ENCODE measurements at regions not wholly inside any gene's neighbourhood (a gene's known extent, or its start where the extent isn't known, plus 50 kb on each side); places are given as distances from the start of the nearest gene placed in this dataset.
"Not testable (repeated sequence)": the region's sequence is repeated elsewhere in the genome, so short reads cannot be mapped to it uniquely, and the experiment has no call there.

DNA sequence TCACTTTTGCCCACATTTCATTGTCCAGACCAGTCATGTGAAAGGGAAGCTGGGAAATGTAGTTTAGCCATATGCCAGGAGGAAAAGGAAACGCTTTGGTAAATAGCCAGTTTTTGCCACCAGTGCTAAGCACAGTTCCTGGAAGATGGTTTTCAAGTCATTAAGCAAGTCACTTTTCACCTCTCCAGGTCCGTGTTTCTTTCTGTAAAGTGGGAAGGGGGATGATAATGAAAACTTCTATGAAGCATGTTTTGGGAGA is 96.6 kb upstream of the TPTE start:
- POLR2A ChIA-PET; H3K27me3 ChIP-seq (ENCODE audit: control insufficient read depth, insufficient read depth, low read length); H3K27ac ChIP-seq (ENCODE audit: low read depth, low read length); CTCF ChIA-PET; H3K4me3 ChIP-seq (ENCODE audit: low read depth, low read length); DNase-seq (ENCODE audit: low read depth, low spot score): not testable (repeated sequence)
- H3K9me3 ChIP-seq (ENCODE audit: control insufficient read depth, insufficient read depth, low read length): peaks cover 48% of the 10 kb centered on the region

DNA sequence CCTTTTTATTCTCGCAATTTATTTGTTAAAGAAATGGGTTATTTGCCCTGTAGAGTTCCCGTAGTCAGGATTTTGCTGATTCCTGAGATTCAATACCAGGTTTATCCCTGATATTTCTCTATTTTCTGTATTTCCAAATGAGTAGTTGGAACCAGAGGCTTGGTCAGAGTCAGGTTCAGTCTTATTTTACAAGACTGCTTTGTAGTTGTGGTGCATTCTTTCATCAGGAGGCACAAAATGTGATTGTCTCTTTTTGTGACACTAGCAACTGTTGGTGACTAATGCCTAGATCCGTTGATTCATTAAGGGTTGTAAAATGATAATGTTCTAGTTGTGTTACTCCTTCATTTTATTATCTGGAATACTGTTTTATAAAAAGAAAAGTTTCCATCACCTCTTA is 95.5 kb upstream of the TPTE start:
- no peak overlapping the region for H3K4me3 ChIP-seq (ENCODE audit: low read depth, low read length)
- H3K27ac ChIP-seq (ENCODE audit: low read depth, low read length): no peak overlapping the region
- CTCF ChIA-PET: no interaction called here
- POLR2A ChIA-PET: no interaction called here
- TF ChIP-seq, protein P1, sequence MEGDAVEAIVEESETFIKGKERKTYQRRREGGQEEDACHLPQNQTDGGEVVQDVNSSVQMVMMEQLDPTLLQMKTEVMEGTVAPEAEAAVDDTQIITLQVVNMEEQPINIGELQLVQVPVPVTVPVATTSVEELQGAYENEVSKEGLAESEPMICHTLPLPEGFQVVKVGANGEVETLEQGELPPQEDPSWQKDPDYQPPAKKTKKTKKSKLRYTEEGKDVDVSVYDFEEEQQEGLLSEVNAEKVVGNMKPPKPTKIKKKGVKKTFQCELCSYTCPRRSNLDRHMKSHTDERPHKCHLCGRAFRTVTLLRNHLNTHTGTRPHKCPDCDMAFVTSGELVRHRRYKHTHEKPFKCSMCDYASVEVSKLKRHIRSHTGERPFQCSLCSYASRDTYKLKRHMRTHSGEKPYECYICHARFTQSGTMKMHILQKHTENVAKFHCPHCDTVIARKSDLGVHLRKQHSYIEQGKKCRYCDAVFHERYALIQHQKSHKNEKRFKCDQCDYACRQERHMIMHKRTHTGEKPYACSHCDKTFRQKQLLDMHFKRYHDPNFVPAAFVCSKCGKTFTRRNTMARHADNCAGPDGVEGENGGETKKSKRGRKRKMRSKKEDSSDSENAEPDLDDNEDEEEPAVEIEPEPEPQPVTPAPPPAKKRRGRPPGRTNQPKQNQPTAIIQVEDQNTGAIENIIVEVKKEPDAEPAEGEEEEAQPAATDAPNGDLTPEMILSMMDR (IDR thresholded peaks at IDR 0.05; ENCODE audit: low read depth, low read length): no peak
- DNase-seq (ENCODE audit: low read depth, low spot score): no peak
- peaks cover 45% of the 10 kb centered on the region for H3K9me3 ChIP-seq (ENCODE audit: control insufficient read depth, insufficient read depth, low read length)
- no peaks in the 10 kb centered on the region for H3K27me3 ChIP-seq (ENCODE audit: control insufficient read depth, insufficient read depth, low read length)

DNA sequence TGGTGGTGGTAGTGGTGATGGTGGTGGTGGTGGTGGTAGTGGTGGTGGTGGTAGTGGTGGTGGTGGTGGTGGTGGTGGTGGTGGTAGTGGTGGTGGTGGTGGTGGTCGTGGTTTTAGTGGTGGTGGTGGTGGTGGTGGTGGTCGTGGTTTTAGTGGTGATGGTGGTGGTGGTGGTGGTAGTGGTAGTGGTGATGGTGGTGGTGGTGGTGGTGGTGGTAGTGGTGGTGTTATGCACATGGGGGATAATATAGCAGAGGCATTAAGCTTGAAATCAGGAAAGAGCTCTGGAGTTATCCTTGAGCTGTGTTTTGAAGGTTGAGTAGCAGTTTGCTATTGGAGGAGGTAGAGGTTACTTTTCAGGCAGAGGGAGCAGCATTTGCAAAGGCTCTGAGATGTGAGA is 94.6 kb upstream of the TPTE start:
- CTCF ChIA-PET; POLR2A ChIA-PET; H3K4me3 ChIP-seq (ENCODE audit: low read depth, low read length); H3K27me3 ChIP-seq (ENCODE audit: control insufficient read depth, insufficient read depth, low read length); DNase-seq (ENCODE audit: low read depth, low spot score); H3K27ac ChIP-seq (ENCODE audit: low read depth, low read length): not testable (repeated sequence)
- peaks cover 51% of the 10 kb centered on the region for H3K9me3 ChIP-seq (ENCODE audit: control insufficient read depth, insufficient read depth, low read length)

DNA sequence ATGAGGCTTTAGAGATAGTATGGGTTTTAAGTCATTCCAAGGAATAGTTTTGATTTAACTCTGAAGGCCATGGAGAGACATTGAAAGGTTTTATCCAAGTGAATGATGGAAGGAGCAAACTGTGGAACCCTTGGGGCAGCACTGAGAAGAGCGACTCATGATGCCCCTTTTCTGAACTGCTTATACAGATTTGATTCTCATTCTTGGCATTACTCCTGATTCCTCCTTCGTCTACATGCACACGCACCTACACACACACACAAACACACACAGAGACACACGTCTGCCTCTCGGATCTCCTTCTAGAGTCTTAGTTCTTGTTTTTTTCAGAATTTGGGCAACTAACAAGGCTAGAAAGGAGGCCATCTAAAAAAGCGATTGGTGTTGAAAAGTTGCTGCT is 94.1 kb upstream of the TPTE start:
- H3K9me3 ChIP-seq (ENCODE audit: control insufficient read depth, insufficient read depth, low read length): peaks cover 51% of the 10 kb centered on the region
- H3K4me3 ChIP-seq (ENCODE audit: low read depth, low read length); H3K27ac ChIP-seq (ENCODE audit: low read depth, low read length); CTCF ChIA-PET; POLR2A ChIA-PET; H3K27me3 ChIP-seq (ENCODE audit: control insufficient read depth, insufficient read depth, low read length); DNase-seq (ENCODE audit: low read depth, low spot score): not testable (repeated sequence)

DNA sequence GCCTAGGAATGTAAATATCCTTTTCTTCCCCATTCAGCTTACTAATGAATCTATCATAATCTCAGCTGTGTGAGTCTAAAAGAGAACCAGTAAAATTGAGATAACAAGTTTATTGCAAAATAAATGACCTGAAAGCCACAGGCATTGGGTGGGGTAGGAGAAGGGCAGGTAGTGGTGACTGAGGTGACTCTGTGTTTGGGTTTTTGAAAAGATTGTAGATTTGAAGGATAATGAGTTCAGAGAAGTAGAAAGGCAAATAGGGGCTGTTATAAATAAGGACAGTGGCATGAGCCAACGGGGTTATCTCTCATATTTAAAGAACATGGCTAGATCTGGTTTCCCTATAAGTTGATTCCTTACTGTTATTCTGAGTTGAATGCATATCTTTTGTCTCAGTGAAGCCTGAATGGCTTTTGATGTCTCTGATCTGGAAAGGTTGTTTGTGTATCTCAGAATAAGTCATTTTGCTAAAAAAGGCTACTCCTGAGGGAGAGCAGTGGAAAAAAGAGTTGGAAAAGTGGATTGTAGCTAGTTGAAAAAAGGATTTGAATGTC is 92.3 kb upstream of the TPTE start:
- H3K27me3 ChIP-seq (ENCODE audit: control insufficient read depth, insufficient read depth, low read length); POLR2A ChIA-PET; DNase-seq (ENCODE audit: low read depth, low spot score); H3K4me3 ChIP-seq (ENCODE audit: low read depth, low read length); H3K27ac ChIP-seq (ENCODE audit: low read depth, low read length); CTCF ChIA-PET: not testable (repeated sequence)
- peaks cover 44% of the 10 kb centered on the region for H3K9me3 ChIP-seq (ENCODE audit: control insufficient read depth, insufficient read depth, low read length)

DNA sequence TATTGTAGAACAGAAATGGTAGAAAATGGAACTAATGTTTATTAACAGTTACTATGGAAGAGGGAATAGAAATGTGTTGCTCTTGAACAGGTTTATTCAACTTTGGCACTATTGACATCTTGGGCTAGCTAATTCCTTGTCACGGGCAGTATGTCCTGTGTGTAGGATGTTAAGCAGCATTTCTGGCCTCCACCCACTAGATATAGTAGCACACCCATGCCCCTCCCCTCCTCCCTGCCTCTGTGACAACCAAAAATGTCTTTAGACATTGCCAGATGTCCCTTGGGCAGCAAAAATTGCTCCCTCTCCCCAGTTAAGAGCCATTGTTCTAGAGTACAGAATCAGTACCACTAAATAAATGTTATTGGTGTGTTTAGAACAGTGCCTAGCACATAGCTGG is 91.4 kb upstream of the TPTE start:
- POLR2A ChIA-PET: no interaction called here
- CTCF ChIA-PET: no interaction called here
- Histone ChIP-seq H3K9me3 (ENCODE audit: control insufficient read depth, insufficient read depth, low read length) (peaks cover 44% of the 10 kb centered on the region), H3K27me3 (ENCODE audit: control insufficient read depth, insufficient read depth, low read length) (no peaks in the 10 kb centered on the region), H3K27ac (ENCODE audit: low read depth, low read length) (no peak overlapping the region), H3K4me3 (ENCODE audit: low read depth, low read length) (no peak overlapping the region)
- TF ChIP-seq, protein P1 (IDR thresholded peaks at IDR 0.05; ENCODE audit: low read depth, low read length): no peak
- DNase-seq (ENCODE audit: low read depth, low spot score): no peak

DNA sequence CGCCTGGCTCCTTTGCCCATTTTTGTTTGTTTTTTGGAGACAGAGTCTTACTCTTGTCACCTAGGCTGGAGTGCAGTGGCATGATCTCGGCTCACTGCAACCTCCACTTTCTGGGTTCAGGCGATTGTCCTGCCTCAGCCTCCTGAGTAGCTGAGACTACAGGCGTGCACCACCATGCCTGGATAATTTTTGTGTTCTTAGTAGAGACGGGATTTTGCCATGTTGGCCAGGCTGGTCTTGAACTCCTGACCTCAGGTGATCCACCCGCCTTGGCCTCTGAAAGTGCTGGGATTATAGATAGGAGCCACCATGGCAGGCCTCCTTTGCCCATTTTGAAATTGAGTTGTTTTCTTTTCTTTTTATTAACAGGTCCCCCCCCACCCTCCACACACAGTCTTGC is 89.4 kb upstream of the TPTE start:
- H3K27me3 ChIP-seq (ENCODE audit: control insufficient read depth, insufficient read depth, low read length); POLR2A ChIA-PET; H3K4me3 ChIP-seq (ENCODE audit: low read depth, low read length); H3K27ac ChIP-seq (ENCODE audit: low read depth, low read length); CTCF ChIA-PET; DNase-seq (ENCODE audit: low read depth, low spot score): not testable (repeated sequence)
- H3K9me3 ChIP-seq (ENCODE audit: control insufficient read depth, insufficient read depth, low read length): peaks cover 32% of the 10 kb centered on the region

DNA sequence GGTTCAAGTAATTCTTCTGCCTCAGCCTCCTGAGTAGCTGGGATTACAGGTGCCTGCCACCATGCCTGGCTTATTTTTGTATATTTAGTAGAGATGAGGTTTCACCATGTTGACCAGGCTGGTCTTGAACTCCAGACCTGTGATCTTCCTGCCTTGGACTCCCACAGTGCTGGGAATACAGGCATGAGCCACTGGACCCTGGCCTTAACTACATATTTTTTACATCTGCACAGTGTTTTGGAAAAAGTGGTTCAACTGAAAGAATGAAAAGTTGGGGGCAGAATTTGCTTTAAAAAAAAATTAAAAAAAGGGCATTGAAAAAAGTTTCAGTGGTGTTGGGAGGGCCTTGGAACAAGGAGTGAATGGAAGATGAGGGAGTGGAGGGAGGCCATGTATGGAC is 88.9 kb upstream of the TPTE start:
- peaks cover 30% of the 10 kb centered on the region for H3K9me3 ChIP-seq (ENCODE audit: control insufficient read depth, insufficient read depth, low read length)
- CTCF ChIA-PET; POLR2A ChIA-PET; H3K4me3 ChIP-seq (ENCODE audit: low read depth, low read length); H3K27me3 ChIP-seq (ENCODE audit: control insufficient read depth, insufficient read depth, low read length); DNase-seq (ENCODE audit: low read depth, low spot score); H3K27ac ChIP-seq (ENCODE audit: low read depth, low read length): not testable (repeated sequence)

DNA sequence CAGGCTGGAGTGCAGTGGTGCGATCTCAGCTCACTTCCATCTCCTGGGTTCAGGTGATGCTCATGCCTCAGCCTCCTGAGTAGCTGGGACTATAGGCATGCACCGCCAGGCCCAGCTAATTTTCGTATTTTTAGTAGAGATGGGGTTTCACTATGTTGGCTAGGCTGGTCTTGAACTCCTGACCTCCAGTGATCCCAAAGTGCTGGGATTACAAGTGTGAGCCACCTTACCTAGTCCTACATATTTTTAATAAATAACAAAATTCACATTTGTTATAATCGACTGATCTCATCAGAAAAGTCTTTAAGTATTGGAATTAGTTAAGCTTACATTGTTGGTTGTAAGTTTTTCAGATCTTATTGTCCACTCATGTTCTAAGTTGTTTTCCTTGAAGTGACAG is 83.4 kb upstream of the TPTE start:
- H3K27me3 ChIP-seq (ENCODE audit: control insufficient read depth, insufficient read depth, low read length); DNase-seq (ENCODE audit: low read depth, low spot score); POLR2A ChIA-PET; H3K4me3 ChIP-seq (ENCODE audit: low read depth, low read length); H3K27ac ChIP-seq (ENCODE audit: low read depth, low read length); CTCF ChIA-PET: not testable (repeated sequence)
- peaks cover 26% of the 10 kb centered on the region for H3K9me3 ChIP-seq (ENCODE audit: control insufficient read depth, insufficient read depth, low read length)

DNA sequence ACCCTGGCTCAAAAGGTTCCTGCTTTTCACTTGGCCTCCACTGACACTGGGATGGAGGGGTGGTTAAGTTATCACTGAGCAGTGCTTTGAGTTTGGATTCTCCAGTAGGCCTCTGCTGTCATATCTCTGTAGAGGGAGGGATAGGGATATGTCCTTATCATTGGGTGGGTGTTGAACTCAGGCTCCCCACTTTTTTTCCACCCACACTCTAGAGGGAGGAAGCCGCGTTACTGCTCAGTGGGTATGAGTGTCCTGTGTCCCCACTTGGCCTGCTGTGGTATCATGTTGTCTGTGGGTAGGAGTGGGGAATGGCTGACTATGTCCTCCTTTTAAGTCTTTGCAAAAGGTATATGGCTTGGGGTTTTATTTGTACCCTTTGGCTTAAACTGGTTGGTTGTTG is 80.7 kb upstream of the TPTE start:
- DNase-seq (ENCODE audit: low read depth, low spot score); H3K27me3 ChIP-seq (ENCODE audit: control insufficient read depth, insufficient read depth, low read length); H3K27ac ChIP-seq (ENCODE audit: low read depth, low read length); H3K4me3 ChIP-seq (ENCODE audit: low read depth, low read length); POLR2A ChIA-PET; CTCF ChIA-PET: not testable (repeated sequence)
- H3K9me3 ChIP-seq (ENCODE audit: control insufficient read depth, insufficient read depth, low read length): peaks cover 29% of the 10 kb centered on the region

DNA sequence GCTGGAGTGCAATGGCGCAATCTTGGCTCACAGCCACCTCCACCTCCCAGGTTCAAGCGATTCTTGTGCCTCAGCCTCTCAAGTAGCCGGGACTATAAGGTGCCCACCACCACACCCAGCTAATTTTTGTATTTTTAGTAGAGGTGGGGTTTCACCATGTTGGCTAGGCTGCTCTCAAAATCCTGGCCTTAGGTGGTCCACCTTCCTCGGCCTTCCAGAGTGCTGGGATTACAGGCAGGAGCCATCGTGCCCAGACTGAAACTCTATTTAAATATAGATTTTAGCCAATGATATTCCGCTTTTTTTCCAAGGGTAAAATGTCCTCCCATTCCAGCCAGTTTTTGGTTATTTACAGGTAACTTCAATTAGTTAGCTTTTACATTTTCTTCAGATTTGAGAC is 79.4 kb upstream of the TPTE start:
- H3K4me3 ChIP-seq (ENCODE audit: low read depth, low read length); CTCF ChIA-PET; DNase-seq (ENCODE audit: low read depth, low spot score); H3K27me3 ChIP-seq (ENCODE audit: control insufficient read depth, insufficient read depth, low read length); POLR2A ChIA-PET; H3K27ac ChIP-seq (ENCODE audit: low read depth, low read length): not testable (repeated sequence)
- peaks cover 31% of the 10 kb centered on the region for H3K9me3 ChIP-seq (ENCODE audit: control insufficient read depth, insufficient read depth, low read length)

All from AG04450 (cell line).